ENCODE measurements at regions not wholly inside any gene's neighbourhood (a gene's known extent, or its start where the extent isn't known, plus 50 kb on each side); places are given as distances from the start of the nearest gene placed in this dataset.

GRCh38 chr7:109021390-109021789, 451.7 kb downstream of the DNAJB9 start:
- Histone ChIP-seq H2AFZ (ENCODE audit: low read length) (no peak overlapping the region), H3K79me2 (ENCODE audit: control insufficient read depth, insufficient read depth, low read length) (no peaks in the 10 kb centered on the region), H4K20me1 (ENCODE audit: control insufficient read depth, extremely low read depth, insufficient read depth, low read length) (no peaks in the 10 kb centered on the region), H3K4me1 (ENCODE audit: control insufficient read depth, extremely low read depth, insufficient read depth, low read length) (no peaks in the 10 kb centered on the region), H3K9me3 (ENCODE audit: control insufficient read depth, insufficient read depth, low read depth, low read length) (no peaks in the 10 kb centered on the region), H3K9ac (ENCODE audit: insufficient read depth, low read length) (no peak overlapping the region), H3K27me3 (ENCODE audit: control insufficient read depth, insufficient read depth, low read length) (no peaks in the 10 kb centered on the region), H3K4me2 (ENCODE audit: extremely low read depth, insufficient read depth, low read length) (no peak overlapping the region), H3K27ac (ENCODE audit: insufficient read depth, low read length) (no peak overlapping the region), H3K36me3 (ENCODE audit: control insufficient read depth, insufficient read depth, low read length) (no peaks in the 10 kb centered on the region), H3K4me3 (replicated peaks in 1 of 4; ENCODE audit: control extremely low read depth in 1 of 4, insufficient read depth in 1 of 4, low read depth in 3 of 4, low read length in 4 of 4) (no peak overlapping the region)
- DNase-seq (ENCODE audit: low read depth in 2 of 2): no peak
- no peak for TF ChIP-seq EZH2 (IDR thresholded peaks at IDR 0.05; ENCODE audit: low read length, missing control alignments)
- TF ChIP-seq, protein P1, sequence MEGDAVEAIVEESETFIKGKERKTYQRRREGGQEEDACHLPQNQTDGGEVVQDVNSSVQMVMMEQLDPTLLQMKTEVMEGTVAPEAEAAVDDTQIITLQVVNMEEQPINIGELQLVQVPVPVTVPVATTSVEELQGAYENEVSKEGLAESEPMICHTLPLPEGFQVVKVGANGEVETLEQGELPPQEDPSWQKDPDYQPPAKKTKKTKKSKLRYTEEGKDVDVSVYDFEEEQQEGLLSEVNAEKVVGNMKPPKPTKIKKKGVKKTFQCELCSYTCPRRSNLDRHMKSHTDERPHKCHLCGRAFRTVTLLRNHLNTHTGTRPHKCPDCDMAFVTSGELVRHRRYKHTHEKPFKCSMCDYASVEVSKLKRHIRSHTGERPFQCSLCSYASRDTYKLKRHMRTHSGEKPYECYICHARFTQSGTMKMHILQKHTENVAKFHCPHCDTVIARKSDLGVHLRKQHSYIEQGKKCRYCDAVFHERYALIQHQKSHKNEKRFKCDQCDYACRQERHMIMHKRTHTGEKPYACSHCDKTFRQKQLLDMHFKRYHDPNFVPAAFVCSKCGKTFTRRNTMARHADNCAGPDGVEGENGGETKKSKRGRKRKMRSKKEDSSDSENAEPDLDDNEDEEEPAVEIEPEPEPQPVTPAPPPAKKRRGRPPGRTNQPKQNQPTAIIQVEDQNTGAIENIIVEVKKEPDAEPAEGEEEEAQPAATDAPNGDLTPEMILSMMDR (conservative IDR thresholded peaks at IDR 0.05 in 1 of 2, IDR thresholded peaks at IDR 0.05 in 1 of 2; ENCODE audit: low read depth in 1 of 2, low read length in 2 of 2): no peak

GRCh38 chr7:109029866-109030265, 460.2 kb downstream of the DNAJB9 start:
- H3K4me3 ChIP-seq (replicated peaks in 1 of 4; ENCODE audit: control extremely low read depth in 1 of 4, insufficient read depth in 1 of 4, low read depth in 3 of 4, low read length in 4 of 4): no peak overlapping the region
- H3K27ac ChIP-seq (ENCODE audit: insufficient read depth, low read length): no peak overlapping the region
- H4K20me1 ChIP-seq (ENCODE audit: control insufficient read depth, extremely low read depth, insufficient read depth, low read length): no peaks in the 10 kb centered on the region
- H3K79me2 ChIP-seq (ENCODE audit: control insufficient read depth, insufficient read depth, low read length): no peaks in the 10 kb centered on the region
- no peaks in the 10 kb centered on the region for H3K36me3 ChIP-seq (ENCODE audit: control insufficient read depth, insufficient read depth, low read length)
- TF ChIP-seq, protein P1 (conservative IDR thresholded peaks at IDR 0.05 in 1 of 2, IDR thresholded peaks at IDR 0.05 in 1 of 2; ENCODE audit: low read depth in 1 of 2, low read length in 2 of 2): no peak
- no peak for TF ChIP-seq EZH2 (IDR thresholded peaks at IDR 0.05; ENCODE audit: low read length, missing control alignments)
- H3K9me3 ChIP-seq (ENCODE audit: control insufficient read depth, insufficient read depth, low read depth, low read length): no peaks in the 10 kb centered on the region
- H2AFZ ChIP-seq (ENCODE audit: low read length): no peak overlapping the region
- no peak for DNase-seq (ENCODE audit: low read depth in 2 of 2)
- H3K4me1 ChIP-seq (ENCODE audit: control insufficient read depth, extremely low read depth, insufficient read depth, low read length): no peaks in the 10 kb centered on the region
- no peak overlapping the region for H3K4me2 ChIP-seq (ENCODE audit: extremely low read depth, insufficient read depth, low read length)
- no peak overlapping the region for H3K9ac ChIP-seq (ENCODE audit: insufficient read depth, low read length)
- no peaks in the 10 kb centered on the region for H3K27me3 ChIP-seq (ENCODE audit: control insufficient read depth, insufficient read depth, low read length)

- Histone ChIP-seq H3K9ac (ENCODE audit: insufficient read depth, low read length) (no peak overlapping the region), H3K4me3 (replicated peaks in 1 of 4; ENCODE audit: control extremely low read depth in 1 of 4, insufficient read depth in 1 of 4, low read depth in 3 of 4, low read length in 4 of 4) (no peak overlapping the region), H4K20me1 (ENCODE audit: control insufficient read depth, extremely low read depth, insufficient read depth, low read length) (no peaks in the 10 kb centered on the region), H3K36me3 (ENCODE audit: control insufficient read depth, insufficient read depth, low read length) (no peaks in the 10 kb centered on the region), H3K27me3 (ENCODE audit: control insufficient read depth, insufficient read depth, low read length) (no peaks in the 10 kb centered on the region), H3K79me2 (ENCODE audit: control insufficient read depth, insufficient read depth, low read length) (no peaks in the 10 kb centered on the region), H2AFZ (ENCODE audit: low read length) (no peak overlapping the region), H3K4me1 (ENCODE audit: control insufficient read depth, extremely low read depth, insufficient read depth, low read length) (no peaks in the 10 kb centered on the region), H3K27ac (ENCODE audit: insufficient read depth, low read length) (no peak overlapping the region), H3K9me3 (ENCODE audit: control insufficient read depth, insufficient read depth, low read depth, low read length) (no peaks in the 10 kb centered on the region), H3K4me2 (ENCODE audit: extremely low read depth, insufficient read depth, low read length) (no peak overlapping the region)
- DNase-seq (ENCODE audit: low read depth in 2 of 2): no peak
- TF ChIP-seq EZH2 (IDR thresholded peaks at IDR 0.05; ENCODE audit: low read length, missing control alignments): no peak
- TF ChIP-seq, protein P1 (conservative IDR thresholded peaks at IDR 0.05 in 1 of 2, IDR thresholded peaks at IDR 0.05 in 1 of 2; ENCODE audit: low read depth in 1 of 2, low read length in 2 of 2): no peak
Measured at GRCh38 chr7:109044691-109045090, 475.0 kb downstream of the DNAJB9 start.

Data from fibroblast of lung (primary cell).